ENCODE measurements at regions not wholly inside any gene's neighbourhood (a gene's known extent, or its start where the extent isn't known, plus 50 kb on each side); places are given as distances from the start of the nearest gene placed in this dataset.

- DNase-seq = peak in 2 of 3 donors; percentile 26 to 53
Observed at GRCh38 chr6:40715570-40716403, 128.6 kb upstream of the LRFN2 start.

- DNase-seq = no peak
Observed at GRCh38 chr6:40714576-40715564, 127.7 kb upstream of the LRFN2 start.

DNA sequence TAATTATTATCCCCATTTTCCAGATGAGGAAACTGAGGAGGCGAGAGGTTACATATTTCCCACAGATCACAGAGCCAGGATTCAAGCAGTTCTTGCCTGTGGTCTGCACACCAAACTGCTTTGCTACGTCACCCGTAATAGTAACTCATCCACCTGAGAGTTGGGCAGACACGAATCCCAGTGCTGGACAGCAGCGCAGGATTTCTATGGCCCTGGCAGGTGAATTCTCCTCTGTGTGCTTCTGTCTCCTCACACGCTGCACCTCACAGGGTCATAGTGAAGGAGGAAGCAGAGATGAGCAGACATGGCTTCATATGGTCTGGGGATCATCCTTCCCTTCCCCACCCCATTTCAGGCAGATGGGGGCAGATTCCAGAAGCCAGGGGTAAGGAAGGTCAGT is 127.0 kb upstream of the LRFN2 start:
- no peak for DNase-seq

- DNase-seq = no peak
Observed at GRCh38 chr6:40713002-40713719, 126.0 kb upstream of the LRFN2 start.

DNA sequence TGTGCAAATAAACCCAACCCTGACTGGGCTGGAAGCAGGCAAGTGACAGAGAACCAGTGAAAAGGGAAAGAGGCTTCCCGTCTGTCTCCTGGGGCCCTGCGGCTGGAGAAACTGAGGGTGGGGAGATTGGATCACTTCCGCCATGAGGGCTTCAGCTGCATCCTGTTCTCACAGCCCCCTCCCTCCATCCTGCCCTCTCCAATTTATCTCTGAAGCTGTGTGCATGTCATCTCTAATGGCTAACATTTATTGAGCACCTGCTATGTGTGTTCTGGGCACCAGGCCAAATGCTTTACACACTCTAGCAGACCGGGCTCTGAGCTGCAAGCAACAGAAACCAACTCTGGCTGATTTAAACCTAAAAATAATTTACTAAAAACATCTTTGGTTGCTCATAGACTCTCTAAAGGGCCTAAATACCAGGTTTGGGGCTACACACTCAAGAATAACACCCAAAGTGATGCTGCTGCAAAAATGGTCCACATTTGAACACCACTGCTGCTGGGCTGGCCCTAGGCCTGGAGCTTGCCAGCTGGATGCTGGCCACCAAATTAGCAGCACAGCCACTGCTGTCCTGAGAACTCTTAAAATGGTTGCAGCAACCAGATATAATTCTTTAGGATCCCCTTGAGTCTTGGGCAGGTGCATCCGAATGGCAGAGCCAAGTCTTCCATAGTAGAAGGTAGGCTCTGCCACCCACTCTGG is 123.6 kb upstream of the LRFN2 start:
- DNase-seq = no peak

- no peak for DNase-seq
Observed at GRCh38 chr6:40708049-40708448, 120.9 kb upstream of the LRFN2 start.

DNA sequence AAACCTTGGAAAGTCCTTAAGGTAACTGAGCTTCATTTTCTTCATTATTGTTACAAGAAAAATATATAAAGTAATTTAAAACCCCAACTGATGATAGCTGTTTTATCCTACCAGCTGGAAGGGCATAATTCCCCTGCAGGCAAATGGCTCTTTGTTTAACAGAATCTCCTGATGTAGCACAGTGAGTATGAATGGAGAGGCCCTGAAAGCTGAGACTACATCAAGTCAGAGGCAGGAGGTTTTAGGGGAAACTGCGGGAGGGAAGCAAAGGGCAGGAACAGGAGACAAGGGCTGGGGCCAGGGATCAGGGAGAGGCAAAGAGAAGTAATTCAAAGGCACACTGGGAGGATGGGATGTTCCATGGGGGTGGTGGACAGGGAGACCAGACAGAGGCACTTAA is 119.0 kb upstream of the LRFN2 start:
- no peak for DNase-seq

GRCh38 chr6:40705354-40705753 is 118.2 kb upstream of the LRFN2 start:
- DNase-seq = no peak

- DNase-seq = no peak
Observed at GRCh38 chr6:40701352-40702007, 114.3 kb upstream of the LRFN2 start.

DNA sequence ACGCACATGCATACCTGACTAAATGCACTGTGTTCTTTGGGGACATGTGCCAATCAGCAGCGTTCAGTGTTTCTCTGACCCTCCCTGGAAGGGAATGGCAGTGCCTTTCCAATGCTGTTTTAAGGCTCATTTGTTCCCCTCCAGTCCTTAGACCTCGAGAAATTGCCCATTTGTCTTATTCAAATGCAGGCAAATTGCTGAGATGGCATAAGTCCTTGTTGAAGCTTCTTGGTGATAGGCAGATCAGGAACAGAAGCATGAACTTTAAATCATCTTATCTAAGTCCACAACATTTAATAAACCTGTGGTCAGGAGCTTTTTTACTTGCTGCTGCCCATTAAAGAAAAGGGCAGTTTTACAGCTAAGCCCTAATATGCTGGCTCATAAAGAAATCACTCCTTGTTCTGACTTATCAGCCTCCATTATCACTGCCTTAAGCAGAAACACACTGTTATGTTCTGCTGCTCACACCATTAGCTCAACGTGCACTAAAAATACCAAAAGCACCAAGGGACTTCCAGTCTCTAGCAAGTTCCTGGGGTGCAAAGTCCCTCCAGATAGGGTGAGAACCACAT is 112.9 kb upstream of the LRFN2 start:
- DNase-seq = no peak

GRCh38 chr6:40695750-40696415 is 108.7 kb upstream of the LRFN2 start:
- no peak for DNase-seq

DNA sequence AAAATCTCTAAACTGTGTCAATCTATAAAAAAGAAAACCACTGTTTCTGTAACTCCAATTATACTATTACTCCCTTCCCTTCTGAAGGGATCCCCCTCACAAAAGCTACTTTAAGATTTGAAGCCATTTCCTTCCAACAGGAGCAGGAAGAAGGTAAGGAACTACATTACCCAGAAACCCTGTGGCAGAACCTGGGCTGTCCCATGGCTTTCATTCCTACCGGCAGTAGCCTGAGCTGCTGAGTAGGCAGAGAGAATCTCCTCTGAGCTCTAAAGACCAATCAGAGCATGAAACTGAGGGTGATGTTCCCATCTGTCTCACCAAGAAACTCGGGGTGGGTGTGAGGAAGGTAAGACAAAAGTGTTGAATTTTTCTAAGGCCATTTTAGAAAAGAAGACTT is 108.0 kb upstream of the LRFN2 start:
- no peak for DNase-seq

GRCh38 chr6:40693768-40694167 is 106.6 kb upstream of the LRFN2 start:
- no peak for DNase-seq

DNA sequence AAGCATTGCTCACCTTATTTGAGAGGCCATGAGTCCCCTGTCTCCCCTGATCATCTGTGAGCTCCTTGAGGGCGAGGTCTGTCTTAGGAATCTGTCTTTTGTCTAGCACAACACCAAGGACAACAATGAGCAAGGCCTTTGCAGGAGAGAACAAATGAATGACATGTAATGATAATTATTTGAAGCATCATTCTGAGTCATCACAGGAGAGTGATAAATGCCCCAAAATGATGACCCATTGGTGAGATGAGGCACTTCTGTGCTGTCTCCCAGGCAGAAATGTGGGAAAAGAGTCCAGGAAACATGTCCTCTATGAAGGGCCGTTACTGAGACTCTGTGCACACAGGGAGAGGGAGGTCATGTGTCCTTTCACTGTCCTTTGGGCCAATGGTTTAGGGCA is 105.2 kb upstream of the LRFN2 start:
- DNase-seq = no peak

GRCh38 chr6:40689185-40689584 is 102.0 kb upstream of the LRFN2 start:
- DNase-seq = no peak

- no peak for DNase-seq
Observed at GRCh38 chr6:40688214-40688761, 101.1 kb upstream of the LRFN2 start.

DNA sequence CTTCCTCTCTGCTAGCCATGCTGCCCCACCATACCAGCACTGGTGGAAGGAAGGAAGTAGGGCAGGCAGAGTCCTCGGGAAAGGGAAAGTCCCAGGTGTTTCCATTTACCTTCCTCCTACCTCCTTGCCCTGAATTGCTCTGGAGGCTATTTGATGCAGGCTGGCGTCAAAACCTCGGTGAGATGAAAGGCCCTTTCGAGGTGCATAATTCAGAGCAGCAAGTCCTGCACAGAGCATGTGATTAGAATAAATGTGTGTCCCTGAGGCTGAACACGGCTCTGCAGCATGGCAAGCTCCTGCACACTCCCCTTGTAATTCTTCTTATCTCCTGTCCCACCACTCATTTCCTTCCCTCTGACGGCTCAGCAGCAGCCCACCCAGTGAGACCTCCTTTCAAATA is 98.7 kb upstream of the LRFN2 start:
- no peak for DNase-seq

DNA sequence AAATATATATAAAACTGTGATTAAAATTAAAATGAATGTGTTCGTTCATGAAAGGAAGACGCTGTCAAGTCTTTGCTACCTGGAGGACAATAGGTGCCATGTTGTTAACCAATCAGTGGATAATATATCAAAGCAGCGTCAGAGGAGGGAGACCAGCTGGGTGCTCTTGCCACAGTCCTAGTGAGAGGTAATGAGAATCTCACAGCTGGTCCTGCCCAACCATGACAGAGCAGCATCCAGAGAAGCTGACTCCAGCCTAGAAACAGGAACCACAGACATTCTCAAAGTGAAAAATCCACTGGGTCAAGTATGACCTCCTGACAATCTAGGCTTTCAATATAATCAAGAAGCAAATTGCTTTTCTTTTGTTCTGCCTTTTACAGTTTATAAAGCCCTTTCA is 94.5 kb upstream of the LRFN2 start:
- no peak for DNase-seq

GRCh38 chr6:40678941-40679340 is 91.8 kb upstream of the LRFN2 start:
- no peak for DNase-seq

- no peak for DNase-seq
Observed at GRCh38 chr6:40674170-40674569, 87.0 kb upstream of the LRFN2 start.

GRCh38 chr6:40672087-40672486 is 84.9 kb upstream of the LRFN2 start:
- no peak for DNase-seq
